NCI-H2227 (cell line): ENCODE measurements at regions not wholly inside any gene's neighbourhood (a gene's known extent, or its start where the extent isn't known, plus 50 kb on each side); places are given as distances from the start of the nearest gene placed in this dataset.
A peak's percentile ranks its signal among the peaks of the same experiment; 100 is the strongest.

Experiments
- DNase-seq: peaks from one replicate; lab custom pipeline; 2025; ENCODE audit not compliant: unreplicated experiment; lab: John Stamatoyannopoulos, UW

GRCh38 chr17:77320044-77320440 lies 179.3 kb downstream of the SEC14L1 start:
- no peak for DNase-seq

DNA sequence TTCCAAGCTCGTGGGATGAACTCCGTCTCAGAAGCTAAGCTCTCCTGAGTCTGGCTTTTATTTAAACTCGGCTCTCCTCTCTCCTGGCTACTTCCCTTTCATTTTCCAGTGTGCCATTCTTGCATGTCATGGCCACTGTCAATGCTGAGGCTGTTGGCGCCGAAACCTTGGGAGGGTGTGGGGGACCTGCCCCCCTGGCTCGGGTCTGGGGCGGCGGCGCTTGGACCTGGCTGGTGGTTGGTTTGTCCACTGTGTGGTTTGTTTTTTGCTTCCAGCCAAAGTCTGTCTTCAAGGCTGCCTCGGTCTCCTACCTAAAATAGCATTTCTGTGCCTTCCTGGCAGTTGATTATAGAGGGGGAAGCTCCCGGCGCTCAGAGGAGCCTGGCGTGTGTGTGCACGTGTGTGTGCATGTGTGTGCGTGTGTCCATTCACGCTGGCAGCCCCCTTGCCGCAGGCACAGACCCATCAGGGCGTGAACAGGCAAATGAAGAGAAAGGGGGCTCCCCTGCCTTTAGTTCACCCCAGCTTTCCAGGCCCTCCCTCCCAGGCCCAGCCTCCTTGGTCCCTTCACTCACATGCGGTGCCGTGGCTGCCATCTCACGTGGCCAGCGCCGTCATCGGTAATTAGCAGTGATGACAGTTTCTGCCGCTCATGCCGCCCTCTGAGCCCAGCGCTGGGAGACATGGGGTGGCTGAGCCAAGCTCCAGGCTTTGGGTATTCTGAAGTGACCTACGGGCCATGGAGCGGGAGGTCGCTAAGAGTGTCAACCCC lies 179.9 kb downstream of the SEC14L1 start:
- DNase-seq, result peak; percentile 48

DNA sequence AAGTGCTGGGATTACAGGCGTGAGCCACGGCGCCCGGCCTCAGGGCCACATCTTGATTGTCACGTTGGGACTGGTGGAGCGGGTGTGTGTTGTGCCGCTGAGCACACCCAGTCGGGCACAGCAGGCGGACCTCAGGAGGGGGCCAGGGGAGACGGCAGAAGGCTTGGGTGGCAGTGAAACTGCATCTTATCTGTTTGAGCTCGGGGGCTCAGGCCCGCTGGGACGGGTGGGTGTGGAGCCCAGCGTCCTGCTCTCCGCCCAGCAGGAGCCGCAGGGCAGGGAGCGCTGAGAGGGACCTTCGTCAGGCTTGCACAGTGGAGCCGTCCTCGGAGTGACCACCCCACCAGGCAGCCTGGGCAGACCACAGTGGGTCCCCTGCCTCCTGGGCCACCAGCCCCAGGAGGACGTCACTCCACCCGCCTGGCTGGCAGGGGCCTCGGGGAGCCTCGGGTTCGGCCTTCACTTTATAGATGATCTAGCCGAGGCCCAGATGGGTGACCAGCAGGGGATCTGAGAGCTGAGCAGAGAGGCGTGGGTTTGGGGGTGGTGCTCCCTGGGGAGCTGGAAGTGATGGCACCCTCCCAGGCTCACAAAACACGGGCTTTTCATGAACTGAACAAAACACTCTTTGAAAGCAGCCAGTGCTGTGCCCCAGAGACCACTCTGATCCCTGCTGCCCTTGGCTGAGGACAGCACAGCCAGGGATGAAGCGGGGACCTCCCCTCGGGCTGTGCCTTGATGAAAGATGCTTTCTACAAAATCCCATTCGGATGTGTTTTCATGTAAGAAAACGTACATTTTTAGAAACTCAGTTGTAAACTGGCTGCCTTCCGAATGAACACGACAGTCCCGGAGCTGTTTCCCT lies 181.1 kb downstream of the SEC14L1 start:
- DNase-seq, result no peak

DNA sequence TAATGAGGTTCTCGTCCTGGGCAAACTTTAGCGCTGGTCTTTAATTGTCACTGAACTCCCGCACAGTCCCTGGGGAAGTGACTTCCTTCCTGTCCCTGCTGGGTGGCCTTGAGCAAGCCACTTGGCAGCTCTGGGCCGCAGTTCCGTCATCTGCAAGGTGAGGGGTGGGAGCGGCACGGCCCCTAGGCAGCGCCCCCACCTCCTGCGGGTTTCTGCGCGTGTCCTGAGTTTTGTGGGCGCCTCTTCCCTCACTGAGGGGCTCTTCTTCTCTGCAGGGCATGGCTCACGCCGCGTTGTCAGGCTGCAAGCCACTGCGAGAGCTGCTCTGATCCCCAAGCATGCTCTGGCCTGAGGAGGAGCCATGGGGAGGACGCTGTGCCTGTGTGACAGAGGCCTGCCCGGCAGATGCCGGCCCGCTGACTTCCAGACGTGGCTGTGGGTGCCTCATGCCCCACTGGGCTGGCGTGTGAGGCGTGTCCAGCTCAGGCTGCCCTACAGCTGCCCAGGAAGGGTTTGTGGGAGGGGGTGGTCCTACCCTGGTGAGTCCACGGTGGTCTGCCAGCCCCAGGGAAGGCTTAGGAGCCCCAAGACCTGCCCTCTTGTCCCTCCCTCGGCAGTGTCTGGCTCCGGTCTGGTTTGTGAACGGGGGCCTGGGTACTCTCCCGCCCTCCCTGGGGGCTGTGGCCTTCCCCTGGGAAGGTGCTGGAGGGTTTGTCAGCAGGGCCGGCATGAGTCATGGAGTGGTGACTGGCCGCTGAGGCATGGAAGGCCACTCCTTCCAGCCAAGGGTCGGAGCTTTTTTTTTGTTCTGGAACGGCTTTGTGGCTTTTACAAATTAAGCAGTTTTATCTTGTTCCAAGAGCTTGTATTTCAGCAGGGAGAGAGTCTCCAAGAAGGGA lies 182.0 kb downstream of the SEC14L1 start:
- DNase-seq, result no peak

DNA sequence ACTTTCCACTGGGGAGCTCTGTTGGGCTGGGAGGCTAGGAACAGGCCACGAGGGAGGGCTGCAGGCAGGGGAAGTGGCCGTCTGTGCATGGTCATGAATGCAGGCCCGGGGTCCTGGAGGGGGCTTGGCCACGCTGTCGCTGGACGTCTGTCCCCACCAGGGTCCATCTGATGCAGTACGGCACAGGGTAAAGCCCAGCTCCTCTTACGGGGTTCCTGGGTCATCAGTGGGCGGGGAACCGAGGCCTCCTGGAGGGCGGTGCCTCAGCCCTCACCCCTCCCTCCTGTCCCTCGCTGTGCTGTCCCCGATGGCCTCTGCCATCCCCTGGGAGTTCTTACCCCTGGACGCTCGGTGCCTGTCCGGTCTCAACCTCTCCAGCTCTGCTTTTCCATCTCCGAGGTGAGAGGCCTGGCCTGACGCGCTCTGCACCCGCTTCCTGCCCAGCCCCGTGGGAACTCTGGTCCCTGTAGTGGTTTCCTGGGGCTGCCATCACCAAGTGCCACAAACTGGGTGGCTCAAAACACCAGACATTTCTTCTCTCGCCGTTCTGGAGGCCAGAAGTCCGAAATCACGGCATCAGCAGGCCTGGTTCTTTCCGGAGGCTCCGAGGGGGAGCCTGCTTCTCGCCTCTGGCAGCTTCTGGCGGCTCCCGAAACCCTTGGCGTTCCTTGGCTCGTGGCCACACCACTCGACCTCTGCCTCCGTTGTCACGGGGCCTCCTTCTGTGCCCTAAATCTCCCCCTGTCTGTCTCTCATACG lies 182.8 kb downstream of the SEC14L1 start:
- no peak for DNase-seq

DNA sequence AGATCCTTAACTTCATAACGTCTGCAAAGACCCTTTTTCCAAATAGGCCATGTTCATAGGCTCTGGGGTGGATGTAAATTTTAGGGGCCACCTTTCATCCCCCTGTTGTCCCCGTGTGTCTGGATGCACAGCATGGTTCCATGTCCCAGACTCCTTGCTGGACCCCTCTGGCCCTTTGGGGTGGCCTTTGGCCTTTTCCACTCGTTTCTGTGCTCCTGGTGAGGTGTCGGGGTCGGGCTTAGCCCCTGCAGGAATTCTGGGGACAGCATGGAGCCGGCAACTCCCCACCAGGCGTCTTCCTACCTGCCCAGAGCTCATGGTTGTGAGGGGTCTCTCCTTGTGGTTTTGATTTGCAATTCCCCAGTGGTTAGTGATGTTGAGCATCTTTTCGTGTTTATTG lies 183.5 kb downstream of the SEC14L1 start:
- no peak for DNase-seq

DNA sequence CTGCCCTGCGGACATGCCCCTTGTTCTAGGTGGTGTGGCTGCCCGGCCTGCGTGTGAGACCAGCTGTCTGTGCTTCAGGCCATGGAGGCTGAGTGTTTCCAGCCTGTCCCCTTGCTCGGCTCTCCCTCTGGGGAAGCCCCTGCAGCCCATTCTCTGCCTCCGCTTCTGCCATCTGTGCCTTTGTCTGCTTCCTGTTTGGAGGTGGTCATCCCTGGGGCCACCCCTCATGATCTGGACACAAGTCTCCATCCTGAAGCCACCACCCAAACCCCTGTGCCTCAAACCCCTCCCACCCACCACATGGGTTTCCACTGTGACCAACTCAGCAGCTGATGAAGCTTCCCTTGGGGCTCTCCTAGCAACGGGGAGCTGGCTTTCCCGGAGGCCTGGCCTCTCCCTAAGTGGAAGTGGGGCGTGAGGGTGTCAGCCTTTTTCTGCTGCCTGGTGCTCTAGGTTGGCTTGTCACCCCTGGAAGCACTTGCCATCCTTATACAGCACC lies 184.9 kb downstream of the SEC14L1 start:
- DNase-seq, result no peak

DNA sequence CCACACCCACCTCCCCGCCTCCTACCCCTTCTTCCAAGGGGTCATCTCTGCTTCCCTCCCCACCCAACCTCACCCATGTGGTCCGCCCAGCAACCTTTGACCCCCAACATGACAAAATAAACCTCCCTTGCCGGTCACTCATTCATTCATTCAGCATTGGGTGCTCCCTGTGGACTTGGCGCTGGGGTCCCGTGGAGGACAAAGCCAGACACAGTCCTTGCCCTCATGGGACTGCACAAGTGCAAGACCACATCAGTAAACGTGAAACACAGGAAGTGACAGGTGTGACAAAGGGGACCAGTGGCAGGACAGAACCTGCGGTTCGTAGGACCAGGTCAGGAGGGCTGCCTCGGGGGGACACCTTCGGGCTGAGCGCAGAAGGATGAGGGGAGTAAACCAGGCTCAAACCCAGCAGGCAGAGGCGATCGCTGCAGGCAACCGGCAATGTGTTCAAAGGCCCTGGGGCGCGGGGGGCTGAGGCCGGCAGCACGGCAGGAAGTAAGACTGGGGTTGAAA lies 185.4 kb downstream of the SEC14L1 start:
- DNase-seq, result no peak

DNA sequence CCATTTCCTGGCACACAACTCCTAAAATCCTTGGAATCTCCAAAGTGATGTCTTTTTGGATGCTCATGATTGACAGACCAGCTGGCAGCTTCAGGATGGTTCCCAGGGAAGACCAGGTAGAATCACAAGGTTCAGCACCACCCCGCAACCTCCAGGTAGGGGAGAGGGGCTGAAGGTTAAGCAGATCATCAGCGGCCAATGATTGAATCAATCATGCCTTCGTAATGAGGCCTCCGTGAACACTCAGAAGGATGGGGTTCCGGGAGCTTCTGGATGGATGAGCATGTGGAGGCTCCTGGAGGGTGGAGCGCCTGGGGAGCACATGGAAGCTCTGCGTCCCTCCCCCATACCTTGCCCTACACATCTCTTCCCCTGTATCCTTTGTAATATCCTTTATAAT lies 185.9 kb downstream of the SEC14L1 start:
- DNase-seq, result no peak

- no peak for DNase-seq
Measured at GRCh38 chr17:77327181-77327565, 186.4 kb downstream of the SEC14L1 start.

- no peak for DNase-seq
Measured at GRCh38 chr17:77327566-77328464, 187.0 kb downstream of the SEC14L1 start.

- DNase-seq, result no peak
Measured at GRCh38 chr17:77328823-77329740, 188.3 kb downstream of the SEC14L1 start.

GRCh38 chr17:77329741-77330531 lies 189.2 kb downstream of the SEC14L1 start:
- no peak for DNase-seq

DNA sequence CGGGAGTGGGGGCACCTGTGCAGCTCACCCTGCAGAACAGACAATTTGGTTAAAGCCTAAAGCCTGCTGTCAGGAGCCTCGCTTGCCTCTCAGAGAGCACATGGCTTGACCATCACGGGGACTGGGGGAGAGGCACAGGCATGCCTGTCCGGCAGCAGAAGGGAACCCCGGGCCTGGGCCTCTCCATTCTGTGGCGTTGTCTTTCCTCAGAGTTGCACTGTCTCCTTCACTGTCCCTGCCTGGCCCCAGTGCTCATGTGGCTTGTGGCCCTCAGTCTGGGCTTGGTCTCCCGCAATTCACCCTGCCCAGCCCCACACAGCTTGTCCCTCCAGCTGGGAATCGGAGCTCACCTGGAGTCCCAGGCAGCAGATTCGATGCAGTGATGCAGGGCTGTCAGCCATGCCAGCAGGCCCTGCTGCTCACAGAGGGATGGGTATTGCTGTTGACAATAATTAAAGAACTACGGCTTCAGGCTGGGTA lies 189.9 kb downstream of the SEC14L1 start:
- DNase-seq, result no peak

GRCh38 chr17:77331301-77331864 lies 190.6 kb downstream of the SEC14L1 start:
- DNase-seq, result peak; percentile 93

GRCh38 chr17:77332034-77332971 lies 191.5 kb downstream of the SEC14L1 start:
- DNase-seq, result no peak
